ENCODE measurements at regions not wholly inside any gene's neighbourhood (a gene's known extent, or its start where the extent isn't known, plus 50 kb on each side); places are given as distances from the start of the nearest gene placed in this dataset.

DNA sequence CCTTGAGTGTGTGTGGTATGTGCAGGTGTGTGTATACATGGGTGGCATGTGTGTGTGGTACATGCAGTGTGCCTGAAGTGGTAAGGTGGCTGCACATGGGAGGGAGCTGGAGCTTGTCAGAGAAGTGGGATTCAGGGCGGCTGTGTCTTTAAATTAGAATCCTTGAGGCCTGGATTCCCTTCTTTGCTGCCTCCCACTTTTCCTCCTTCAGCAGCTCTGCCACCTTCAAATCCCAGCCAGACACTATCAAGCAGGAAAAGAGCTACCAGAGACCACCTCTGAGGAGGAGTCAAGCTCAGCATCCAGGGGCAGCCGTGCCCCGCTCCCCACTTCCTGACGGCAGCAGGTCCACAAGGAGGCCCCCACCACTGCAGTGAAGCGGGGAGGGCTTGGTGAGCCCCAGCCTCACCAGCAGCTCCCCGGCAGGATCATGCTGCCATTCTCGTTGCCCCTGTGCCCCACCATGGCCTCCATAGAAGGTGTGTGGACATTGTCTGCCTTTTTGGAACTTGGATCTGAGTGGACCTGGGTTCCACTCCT lies 131.0 kb upstream of the MLN start:
- TF ChIP-seq, protein P1, sequence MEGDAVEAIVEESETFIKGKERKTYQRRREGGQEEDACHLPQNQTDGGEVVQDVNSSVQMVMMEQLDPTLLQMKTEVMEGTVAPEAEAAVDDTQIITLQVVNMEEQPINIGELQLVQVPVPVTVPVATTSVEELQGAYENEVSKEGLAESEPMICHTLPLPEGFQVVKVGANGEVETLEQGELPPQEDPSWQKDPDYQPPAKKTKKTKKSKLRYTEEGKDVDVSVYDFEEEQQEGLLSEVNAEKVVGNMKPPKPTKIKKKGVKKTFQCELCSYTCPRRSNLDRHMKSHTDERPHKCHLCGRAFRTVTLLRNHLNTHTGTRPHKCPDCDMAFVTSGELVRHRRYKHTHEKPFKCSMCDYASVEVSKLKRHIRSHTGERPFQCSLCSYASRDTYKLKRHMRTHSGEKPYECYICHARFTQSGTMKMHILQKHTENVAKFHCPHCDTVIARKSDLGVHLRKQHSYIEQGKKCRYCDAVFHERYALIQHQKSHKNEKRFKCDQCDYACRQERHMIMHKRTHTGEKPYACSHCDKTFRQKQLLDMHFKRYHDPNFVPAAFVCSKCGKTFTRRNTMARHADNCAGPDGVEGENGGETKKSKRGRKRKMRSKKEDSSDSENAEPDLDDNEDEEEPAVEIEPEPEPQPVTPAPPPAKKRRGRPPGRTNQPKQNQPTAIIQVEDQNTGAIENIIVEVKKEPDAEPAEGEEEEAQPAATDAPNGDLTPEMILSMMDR (conservative IDR thresholded peaks at IDR 0.05 in 1 of 2, IDR thresholded peaks at IDR 0.05 in 1 of 2; ENCODE audit: low read depth in 1 of 2, low read length in 2 of 2) = no peak
- TF ChIP-seq EZH2 (IDR thresholded peaks at IDR 0.05; ENCODE audit: low read length, missing control alignments) = no peak

Measured in fibroblast of lung (primary cell).